ENCODE measurements at regions not wholly inside any gene's neighbourhood (a gene's known extent, or its start where the extent isn't known, plus 50 kb on each side); places are given as distances from the start of the nearest gene placed in this dataset.
"Not testable (repeated sequence)": the region's sequence is repeated elsewhere in the genome, so short reads cannot be mapped to it uniquely, and the experiment has no call there.

- Histone ChIP-seq H3K27ac (no peak overlapping the region), H3K4me3 (no peak overlapping the region), H3K36me3 (no peaks in the 10 kb centered on the region), H3K4me1 (no peaks in the 10 kb centered on the region), H3K9me3 (no peaks in the 10 kb centered on the region), H3K27me3 (no peaks in the 10 kb centered on the region)
- intact Hi-C loops (cut with DNase I; ENCODE audit: low total_unique reads): no loop called here
- no peak for TF ChIP-seq CTCF (IDR thresholded peaks at IDR 0.05)
- DNase-seq: no peak
These were observed 174.8 kb downstream of the LRIG3 start for GRCh38 chr12:58745348-58746125.

- no peak for DNase-seq
- intact Hi-C loops (cut with DNase I; ENCODE audit: low total_unique reads): no loop called here
- no peak for TF ChIP-seq CTCF (IDR thresholded peaks at IDR 0.05)
- H3K9me3 ChIP-seq: no peaks in the 10 kb centered on the region
- H3K27me3 ChIP-seq: no peaks in the 10 kb centered on the region
- H3K27ac ChIP-seq: no peak overlapping the region
- H3K4me1 ChIP-seq: no peaks in the 10 kb centered on the region
- H3K36me3 ChIP-seq: no peaks in the 10 kb centered on the region
- H3K4me3 ChIP-seq: no peak overlapping the region
These were observed 172.8 kb downstream of the LRIG3 start for GRCh38 chr12:58747533-58747932.

- no peak for TF ChIP-seq CTCF (IDR thresholded peaks at IDR 0.05)
- H3K27ac ChIP-seq: no peak overlapping the region
- intact Hi-C loops (cut with DNase I; ENCODE audit: low total_unique reads): no loop called here
- no peaks in the 10 kb centered on the region for H3K27me3 ChIP-seq
- H3K4me3 ChIP-seq: no peak overlapping the region
- no peaks in the 10 kb centered on the region for H3K36me3 ChIP-seq
- DNase-seq: no peak
- no peaks in the 10 kb centered on the region for H3K4me1 ChIP-seq
- H3K9me3 ChIP-seq: no peaks in the 10 kb centered on the region
These were observed 169.8 kb downstream of the LRIG3 start for GRCh38 chr12:58750484-58750883.

- Histone ChIP-seq H3K4me1 (no peaks in the 10 kb centered on the region), H3K9me3 (no peaks in the 10 kb centered on the region), H3K27ac (no peak overlapping the region), H3K4me3 (no peak overlapping the region), H3K27me3 (no peaks in the 10 kb centered on the region), H3K36me3 (no peaks in the 10 kb centered on the region)
- intact Hi-C loops (cut with DNase I; ENCODE audit: low total_unique reads): no loop called here
- no peak for DNase-seq
- TF ChIP-seq CTCF (IDR thresholded peaks at IDR 0.05): no peak
These were observed 162.9 kb downstream of the LRIG3 start for GRCh38 chr12:58757422-58757821.

GRCh38 chr12:58759745-58760144 lies 160.6 kb downstream of the LRIG3 start:
- H3K4me3 ChIP-seq; intact Hi-C loops (cut with DNase I; ENCODE audit: low total_unique reads); H3K36me3 ChIP-seq; H3K27me3 ChIP-seq; H3K27ac ChIP-seq; DNase-seq; H3K4me1 ChIP-seq; H3K9me3 ChIP-seq: not testable (repeated sequence)

GRCh38 chr12:58761308-58761707 lies 159.0 kb downstream of the LRIG3 start:
- H3K36me3 ChIP-seq: no peaks in the 10 kb centered on the region
- H3K27ac ChIP-seq: no peak overlapping the region
- no peak overlapping the region for H3K4me3 ChIP-seq
- no peaks in the 10 kb centered on the region for H3K9me3 ChIP-seq
- DNase-seq: no peak
- no peaks in the 10 kb centered on the region for H3K4me1 ChIP-seq
- H3K27me3 ChIP-seq: no peaks in the 10 kb centered on the region
- intact Hi-C loops (cut with DNase I; ENCODE audit: low total_unique reads): no loop called here
- TF ChIP-seq CTCF (IDR thresholded peaks at IDR 0.05): no peak
